ENCODE measurements at regions not wholly inside any gene's neighbourhood (a gene's known extent, or its start where the extent isn't known, plus 50 kb on each side); places are given as distances from the start of the nearest gene placed in this dataset.

DNA sequence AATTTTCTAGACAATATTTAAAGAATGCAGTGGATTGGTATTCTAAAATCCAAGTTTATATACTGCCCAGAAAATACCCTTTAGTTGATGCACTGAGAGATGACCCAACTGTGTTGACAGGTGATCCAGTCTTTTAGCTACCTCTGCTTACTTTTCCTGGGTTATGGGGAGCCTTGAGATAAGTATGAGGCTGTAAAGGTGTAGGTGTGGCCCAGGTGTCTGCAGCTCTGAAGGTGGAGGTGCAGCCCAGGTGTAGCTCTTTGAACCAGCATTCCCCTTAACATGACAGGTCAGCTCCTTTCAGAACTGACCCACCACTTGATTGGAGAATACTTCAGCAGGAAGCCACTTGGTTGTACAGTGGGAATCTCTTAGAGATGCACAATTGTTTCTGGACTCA lies 62.3 kb upstream of the ACSL3 start:
- DNase-seq: no peak

DNA sequence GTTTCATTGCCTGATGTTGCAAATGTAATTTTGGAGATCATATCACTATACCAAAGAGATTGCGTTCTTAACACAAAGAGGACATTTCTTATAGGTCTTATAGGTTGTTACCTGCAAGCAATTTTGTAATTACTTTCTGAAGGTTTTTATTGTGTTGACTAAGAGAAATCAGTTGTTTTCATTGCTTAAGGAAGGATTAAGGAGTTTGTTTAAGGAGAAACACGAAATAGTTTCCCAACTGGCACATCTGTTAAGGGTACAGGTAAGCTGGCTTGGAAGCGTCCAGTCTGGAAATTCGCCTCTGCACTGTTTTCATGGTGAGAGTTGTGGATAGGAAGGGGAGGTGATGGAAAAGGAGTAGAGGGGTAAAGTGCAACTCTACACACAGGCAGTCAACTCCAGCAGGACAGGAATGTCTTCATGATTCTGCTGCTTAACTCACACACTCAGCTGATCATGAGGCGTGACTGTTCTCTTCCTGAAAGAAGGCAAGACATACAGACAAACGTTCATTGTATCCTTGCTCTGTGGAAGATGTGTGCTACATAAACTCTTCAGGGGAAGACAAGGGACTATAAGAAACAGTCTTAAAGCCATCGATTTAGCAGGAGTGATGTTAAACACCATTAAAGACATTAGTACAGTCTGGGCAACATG lies 61.4 kb upstream of the ACSL3 start:
- DNase-seq: no peak

DNA sequence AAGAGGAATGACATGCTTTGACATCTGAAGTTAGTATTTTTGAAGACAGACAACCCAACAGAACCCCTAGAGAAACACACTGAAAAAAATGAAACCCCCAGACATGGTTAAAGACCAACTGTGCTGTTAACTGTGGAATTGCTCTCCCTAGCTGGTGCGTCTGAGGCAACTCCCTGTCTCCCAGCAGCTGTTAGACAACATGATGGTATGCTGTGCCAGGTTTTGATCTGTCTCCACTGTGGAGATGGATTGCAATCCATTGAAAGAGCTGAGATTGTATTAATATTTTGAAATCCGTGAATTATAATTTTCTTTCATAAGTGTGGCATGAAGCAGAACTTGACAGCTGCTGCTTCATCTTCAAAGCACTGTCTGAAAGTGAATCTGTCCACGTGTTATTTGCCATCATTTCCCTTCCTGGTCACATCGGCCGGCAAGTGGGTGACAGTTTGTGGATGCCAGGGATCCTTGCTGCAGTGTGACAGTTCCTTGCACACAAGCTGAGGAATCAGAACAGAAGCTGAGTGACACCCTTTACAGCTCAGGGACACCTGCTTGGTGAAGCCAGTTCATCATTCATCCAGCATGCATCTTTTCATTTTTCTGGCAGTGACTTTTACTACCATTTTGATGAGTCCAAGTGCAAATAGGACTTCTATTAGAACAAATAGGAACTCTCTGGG lies 58.2 kb upstream of the ACSL3 start:
- no peak for DNase-seq

DNA sequence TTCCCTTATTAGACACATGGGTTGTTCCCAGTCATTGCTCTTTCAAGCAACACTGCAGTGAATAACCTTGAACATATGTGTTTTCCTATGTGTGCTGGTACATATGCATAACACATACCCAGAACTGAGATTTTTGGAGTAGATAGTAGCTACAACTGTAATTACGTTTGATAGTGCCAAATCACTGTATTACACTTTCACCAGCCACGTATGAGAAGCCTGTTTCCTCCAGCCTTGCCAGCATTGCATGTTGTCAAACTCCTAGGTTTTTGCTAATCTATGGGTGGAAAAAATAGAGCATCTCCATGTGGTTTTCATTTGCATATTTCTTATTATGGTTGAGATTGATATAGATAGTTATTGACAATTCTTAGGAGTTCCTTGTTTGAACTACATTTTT lies 56.5 kb upstream of the ACSL3 start:
- no peak for DNase-seq

DNA sequence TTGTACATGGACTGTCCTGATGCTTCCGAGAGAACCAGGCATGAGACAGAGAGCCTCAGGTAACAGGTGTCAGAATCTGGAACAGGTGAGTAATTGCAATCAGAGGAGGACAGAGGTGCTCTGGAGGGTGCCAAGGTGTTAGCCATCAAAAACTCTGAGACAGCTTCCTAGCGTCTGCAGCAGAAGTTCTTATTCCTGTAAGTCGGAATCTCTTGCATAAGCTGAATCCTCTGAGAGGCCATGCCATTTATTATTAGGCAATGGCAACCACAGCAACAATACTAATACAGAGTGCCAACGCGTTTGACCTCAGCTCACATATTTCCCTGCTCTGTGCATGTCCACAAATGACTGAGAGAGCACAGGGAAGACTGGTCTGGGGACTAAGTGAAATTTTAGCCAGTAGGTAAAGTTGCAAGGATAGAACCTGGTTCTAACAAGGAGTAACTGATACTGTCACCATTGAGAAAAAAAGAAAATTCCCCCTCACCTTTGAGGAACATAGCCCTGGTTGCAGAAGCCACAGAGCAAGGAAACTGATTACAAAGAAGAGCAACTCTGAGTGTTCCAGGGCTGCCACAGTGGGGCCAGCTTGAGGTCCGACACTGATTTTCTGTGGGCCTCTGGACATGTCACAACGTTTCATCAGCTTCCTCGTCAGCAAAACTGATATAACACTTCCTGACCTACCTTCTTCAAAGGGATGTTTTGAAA lies 55.1 kb upstream of the ACSL3 start:
- no peak for DNase-seq

DNA sequence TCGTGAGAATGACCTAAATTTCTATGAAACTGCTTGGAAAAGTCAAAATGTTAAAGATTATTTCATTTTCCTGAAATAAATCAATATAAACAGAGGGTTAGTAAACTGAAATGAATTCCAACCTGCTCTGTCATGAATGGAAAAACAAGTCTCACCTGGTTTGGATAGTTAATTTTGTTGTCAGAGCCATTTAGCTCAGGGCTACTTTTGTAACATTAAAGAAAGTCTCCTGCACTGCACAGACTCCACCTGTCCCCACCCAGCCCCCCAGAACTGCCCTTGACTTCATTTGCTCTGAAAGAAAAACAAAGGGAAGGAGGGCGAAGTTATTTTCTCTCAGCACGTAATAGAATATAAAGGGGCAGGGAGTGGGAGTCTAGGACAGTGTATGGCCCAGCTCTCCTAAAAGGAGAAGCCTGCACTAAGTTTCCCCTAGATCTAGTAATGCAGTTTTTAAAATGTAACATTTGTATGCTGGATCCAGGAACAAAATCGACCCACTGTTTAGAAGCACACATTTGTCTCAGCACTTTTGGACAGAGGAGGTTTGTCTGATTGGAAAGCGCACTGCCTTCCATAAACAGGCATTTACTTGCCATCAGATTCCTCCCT lies 54.2 kb upstream of the ACSL3 start:
- DNase-seq: no peak

DNA sequence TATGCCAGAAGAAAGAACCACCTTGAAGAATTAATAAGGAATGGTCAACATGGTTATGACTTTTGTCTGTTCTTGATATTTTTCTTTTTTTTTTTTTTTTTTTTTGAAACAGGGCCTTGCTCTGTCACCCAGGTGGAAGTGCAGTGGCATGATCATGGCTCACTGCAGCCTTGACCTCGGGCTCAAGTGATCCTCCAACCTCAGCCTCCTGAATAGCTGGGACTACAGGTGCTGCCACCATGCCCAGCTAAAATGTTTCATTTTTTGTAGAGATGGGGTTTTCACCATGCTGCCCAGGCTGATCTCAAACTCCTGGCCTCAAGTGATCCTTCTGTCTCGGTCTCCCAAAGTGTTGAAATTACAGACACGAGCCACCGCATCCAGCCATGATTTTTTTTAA lies 53.4 kb upstream of the ACSL3 start:
- DNase-seq: no peak

DNA sequence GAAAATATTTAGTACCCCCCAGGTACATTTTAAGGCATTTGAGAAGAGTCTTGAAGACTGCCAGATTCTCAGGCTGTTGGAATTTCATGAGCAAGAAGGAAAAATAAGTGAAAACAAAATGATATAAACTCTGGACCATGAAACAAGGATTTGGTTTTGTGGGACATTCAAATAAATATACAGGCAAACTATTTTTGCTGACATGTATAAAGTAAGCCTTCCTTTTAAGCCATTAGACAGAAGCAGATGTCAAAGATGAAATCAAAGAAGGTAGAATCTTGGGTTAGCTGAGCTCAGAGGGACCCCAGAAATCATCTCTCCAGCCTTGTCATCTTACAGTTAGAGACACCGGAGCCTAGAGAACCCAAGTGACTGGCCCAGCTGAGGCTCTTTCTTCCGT lies 51.3 kb upstream of the ACSL3 start:
- DNase-seq: no peak

DNA sequence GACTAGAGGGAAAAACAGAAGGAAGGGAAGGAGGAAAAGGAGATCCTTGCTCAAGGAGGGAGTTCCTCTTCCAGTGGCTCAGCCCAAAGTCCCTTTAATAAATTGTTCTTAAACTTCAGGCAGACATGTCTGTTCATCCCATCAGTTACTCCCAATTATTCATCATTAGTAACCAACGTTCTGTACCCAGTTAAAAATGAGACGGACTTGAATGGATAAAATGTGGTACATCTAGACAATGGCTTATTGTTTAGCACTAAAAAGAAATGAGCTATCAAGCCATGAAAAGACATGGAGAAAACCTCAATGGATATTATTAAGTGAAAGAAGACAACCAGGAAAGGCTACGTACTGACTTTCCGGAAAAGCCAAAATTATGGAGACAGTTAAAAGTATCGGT lies 50.8 kb upstream of the ACSL3 start:
- DNase-seq: no peak
